Right lobe of liver (tissue), 6 donors: ENCODE measurements at regions not wholly inside any gene's neighbourhood (a gene's known extent, or its start where the extent isn't known, plus 50 kb on each side); places are given as distances from the start of the nearest gene placed in this dataset.
A peak's percentile ranks its signal among the peaks of the same experiment; 100 is the strongest.

Experiments
- ATAC-seq, 4 donors: fragments of 200-7000 bp; cut with Tn5 transposase; one replicate each; pipeline ENCODE4 v1.9.1; 2020; ENCODE audit warnings: mild to moderate bottlenecking in 4 of 4, moderate library complexity in 4 of 4
- DNase-seq, 3 donors: peaks; one replicate each; pipeline ENCODE4 v3.0.0-alpha.2; 2020
- H3K27ac ChIP-seq, 3 donors: fragments of 200-600 bp; one replicate each; pipeline ENCODE4 v1.8.0; 2022
- H3K27me3 ChIP-seq, 2 donors: fragments of 200-600 bp; one replicate each; pipeline ENCODE4 v1.8.0; 2022
- H3K36me3 ChIP-seq, 4 donors: fragments of 200-600 bp; sonication (generic) in 1 of 4; one replicate each; pipeline versions ENCODE4 v1.5.1 to v1.8.0; 2017 to 2022; ENCODE audit warnings: control low read depth in 1 of 4
- H3K4me1 ChIP-seq, 4 donors: fragments of 200-600 bp; sonication (generic) in 1 of 4; one replicate each; pipeline versions ENCODE4 v1.5.1 to v1.8.0; 2017 to 2022; ENCODE audit warnings: control low read depth in 1 of 4
- H3K4me3 ChIP-seq, 3 donors: fragments of 200-600 bp; one replicate each; pipeline ENCODE4 v1.8.0; 2022
- H3K9me3 ChIP-seq, 4 donors: fragments of 200-600 bp; sonication (generic) in 1 of 4; one replicate each; pipeline versions ENCODE4 v1.5.1 to v1.8.0; 2017 to 2022; ENCODE audit warnings: control low read depth in 1 of 4
- POLR2A ChIP-seq: fragments of 450-650 bp; IDR thresholded peaks from one replicate; pipeline ENCODE4 v1.6.1; 2017; ENCODE audit warnings: antibody characterized with exemption, mild to moderate bottlenecking
- WGBS: methylation state at CpG from one replicate; pipeline ENCODE4 v1.1.6; 2018; ENCODE audit warnings: low coverage, low lambda C conversion rate; ENCODE audit not compliant: insufficient coverage; ENCODE audit errors: missing lambda C conversion rate; 5-methylcytosine and 5-hydroxymethylcytosine counted together
- intact Hi-C, 2 donors: fragments of 100-400 bp; cut with DNase I; formaldehyde crosslinking; loops; one replicate each; pipeline versions ENCODE4 v1.11.2 to v1.14.1; 2022
- TF ChIP-seq, protein P1 (sequence below), 4 donors: fragments of 200-600 bp in 3 of 4; fragments of 450-650 bp in 1 of 4; IDR thresholded peaks; one replicate each; pipeline versions ENCODE4 v1.5.1 to v1.8.0; 2016 to 2022; ENCODE audit warnings: antibody characterized with exemption in 4 of 4, mild to moderate bottlenecking in 2 of 4
- donor health status: DM: no; HTN: yes; CAD: no.
- donor health status: DM: no; HTN: no; CAD: no.
- donor health status: DM: no; HTN: no; CAD: no.
- donor health status: DM: no; HTN: yes; CAD: no.
- donor health status: DM: no; HTN: yes; CAD: no.

DNA sequence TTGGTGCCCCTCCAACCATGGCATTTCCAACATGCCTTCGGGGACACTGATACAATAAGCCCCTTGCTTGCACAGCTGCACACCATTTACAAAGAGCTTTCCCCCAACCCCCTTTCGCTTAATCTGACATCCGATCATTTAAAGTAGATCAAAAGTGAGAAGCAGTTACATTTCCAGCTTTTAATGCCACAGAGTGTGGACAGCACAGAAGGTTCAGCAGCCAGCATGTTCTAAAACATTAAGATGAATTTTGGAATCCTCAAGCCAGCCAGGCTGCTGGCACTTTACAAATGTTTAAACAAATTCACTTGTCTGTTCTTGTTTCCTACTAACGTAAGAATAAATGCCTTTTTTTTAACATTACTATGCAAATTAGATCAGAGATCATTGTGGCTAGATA is 284.4 kb upstream of the LDB2 start:
- H3K9me3 ChIP-seq = no peaks in the 10 kb centered on the region
- intact Hi-C loops = no loop called here
- H3K36me3 ChIP-seq = no peaks in the 10 kb centered on the region
- TF ChIP-seq POLR2A = no peak
- TF ChIP-seq, protein P1, sequence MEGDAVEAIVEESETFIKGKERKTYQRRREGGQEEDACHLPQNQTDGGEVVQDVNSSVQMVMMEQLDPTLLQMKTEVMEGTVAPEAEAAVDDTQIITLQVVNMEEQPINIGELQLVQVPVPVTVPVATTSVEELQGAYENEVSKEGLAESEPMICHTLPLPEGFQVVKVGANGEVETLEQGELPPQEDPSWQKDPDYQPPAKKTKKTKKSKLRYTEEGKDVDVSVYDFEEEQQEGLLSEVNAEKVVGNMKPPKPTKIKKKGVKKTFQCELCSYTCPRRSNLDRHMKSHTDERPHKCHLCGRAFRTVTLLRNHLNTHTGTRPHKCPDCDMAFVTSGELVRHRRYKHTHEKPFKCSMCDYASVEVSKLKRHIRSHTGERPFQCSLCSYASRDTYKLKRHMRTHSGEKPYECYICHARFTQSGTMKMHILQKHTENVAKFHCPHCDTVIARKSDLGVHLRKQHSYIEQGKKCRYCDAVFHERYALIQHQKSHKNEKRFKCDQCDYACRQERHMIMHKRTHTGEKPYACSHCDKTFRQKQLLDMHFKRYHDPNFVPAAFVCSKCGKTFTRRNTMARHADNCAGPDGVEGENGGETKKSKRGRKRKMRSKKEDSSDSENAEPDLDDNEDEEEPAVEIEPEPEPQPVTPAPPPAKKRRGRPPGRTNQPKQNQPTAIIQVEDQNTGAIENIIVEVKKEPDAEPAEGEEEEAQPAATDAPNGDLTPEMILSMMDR (IDR thresholded peaks at IDR 0.05) = no peak
- no peaks in the 10 kb centered on the region for H3K27me3 ChIP-seq
- WGBS = 60% methylated on average over 4 of the region's 4 CpGs
- no peak overlapping the region for H3K27ac ChIP-seq
- DNase-seq (no peak), ATAC-seq (no peak)
- no peaks in the 10 kb centered on the region for H3K4me1 ChIP-seq
- H3K4me3 ChIP-seq = no peak overlapping the region

DNA sequence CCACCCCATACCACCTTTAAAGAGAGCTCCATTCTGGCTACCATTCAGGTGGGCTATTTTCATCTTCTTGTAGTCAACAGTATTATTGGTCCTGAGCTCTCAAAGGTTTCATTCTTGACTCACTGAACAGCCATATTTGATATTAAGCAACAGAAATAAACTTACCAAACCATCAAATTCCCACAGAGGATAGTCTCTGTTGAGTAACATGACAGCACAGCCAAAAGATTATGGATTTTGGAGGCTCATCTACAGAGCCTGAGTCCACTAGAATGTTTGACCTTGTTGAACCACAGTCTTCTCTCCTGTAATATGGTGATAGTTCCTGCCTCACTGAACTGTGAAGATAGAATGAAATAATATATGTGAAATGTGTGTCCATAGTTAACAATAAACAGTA is 276.3 kb upstream of the LDB2 start:
- no peaks in the 10 kb centered on the region for H3K4me1 ChIP-seq
- H3K27ac ChIP-seq = no peak overlapping the region
- ATAC-seq (peak; percentile 65 to 93 (median 86)), DNase-seq (no peak)
- H3K4me3 ChIP-seq = no peak overlapping the region
- H3K27me3 ChIP-seq = no peaks in the 10 kb centered on the region
- no peak for TF ChIP-seq POLR2A
- no peaks in the 10 kb centered on the region for H3K36me3 ChIP-seq
- H3K9me3 ChIP-seq = no peaks in the 10 kb centered on the region
- intact Hi-C loops = no loop called here

DNA sequence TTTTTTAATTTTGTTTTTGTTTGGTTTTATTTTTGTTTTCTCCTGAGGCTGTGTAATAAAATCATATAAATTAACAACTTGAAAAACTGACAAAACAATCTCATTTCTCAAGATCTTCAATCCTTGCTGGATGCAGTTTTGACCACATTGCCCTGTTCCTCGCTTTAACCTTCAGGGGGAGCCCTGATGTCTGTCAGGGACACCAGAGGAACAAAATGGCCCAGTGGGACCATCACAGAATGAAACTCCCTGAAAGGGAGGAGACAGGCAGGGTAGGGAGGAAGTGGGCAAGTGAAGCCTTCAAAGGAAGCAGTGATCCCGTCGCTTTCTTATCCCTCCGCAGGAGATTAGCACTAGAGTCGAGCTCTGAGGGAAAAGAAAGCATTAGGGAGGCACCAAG is 274.9 kb upstream of the LDB2 start:
- H3K36me3 ChIP-seq = no peaks in the 10 kb centered on the region

DNA sequence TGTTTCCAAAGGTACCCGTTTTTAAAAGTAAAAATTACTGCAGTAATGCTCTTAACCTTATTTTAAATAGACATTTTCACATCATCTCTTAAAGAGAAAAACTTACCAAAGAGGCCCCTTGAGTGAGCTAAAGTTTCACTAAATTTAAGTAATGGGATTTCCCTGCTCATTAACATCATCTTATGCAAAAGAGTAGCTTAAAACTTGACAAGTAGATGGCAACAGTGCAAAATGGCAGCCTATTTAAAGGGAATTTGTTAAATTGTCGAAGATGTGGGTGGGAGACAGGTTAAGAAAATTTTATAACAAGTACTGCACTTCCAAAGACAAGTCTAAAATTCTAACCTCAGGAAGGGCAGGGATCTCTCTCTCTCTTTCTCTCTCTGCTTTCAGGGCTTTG is 271.7 kb upstream of the LDB2 start:
- DNase-seq = no peak
- Histone ChIP-seq H3K4me3 (no peak overlapping the region), H3K4me1 (no peaks in the 10 kb centered on the region), H3K27me3 (no peaks in the 10 kb centered on the region), H3K27ac (no peak overlapping the region), H3K36me3 (no peaks in the 10 kb centered on the region), H3K9me3 (no peaks in the 10 kb centered on the region)
- ATAC-seq = no peak
- WGBS = 53% methylated on average over 2 of the region's 2 CpGs
- intact Hi-C loops = no loop called here
- no peak for TF ChIP-seq POLR2A
- TF ChIP-seq, protein P1 (IDR thresholded peaks at IDR 0.05) = no peak

More for the DNA sequence above, 274.9 kb upstream of the LDB2 start:
- Histone ChIP-seq H3K27me3 (no peaks in the 10 kb centered on the region), H3K4me1 (no peaks in the 10 kb centered on the region), H3K4me3 (no peak overlapping the region), H3K9me3 (no peaks in the 10 kb centered on the region), H3K27ac (no peak overlapping the region)
- intact Hi-C loops = no loop called here
- WGBS = 33% methylated on average over 5 of the region's 5 CpGs
- no peak for TF ChIP-seq POLR2A
- TF ChIP-seq, protein P1 (IDR thresholded peaks at IDR 0.05) = peak in 3 of 4 donors; percentile 11 to 40 (median 27)
- no peak for DNase-seq
- peak in 2 of 4 donors; percentile 33 to 36 for ATAC-seq

DNA sequence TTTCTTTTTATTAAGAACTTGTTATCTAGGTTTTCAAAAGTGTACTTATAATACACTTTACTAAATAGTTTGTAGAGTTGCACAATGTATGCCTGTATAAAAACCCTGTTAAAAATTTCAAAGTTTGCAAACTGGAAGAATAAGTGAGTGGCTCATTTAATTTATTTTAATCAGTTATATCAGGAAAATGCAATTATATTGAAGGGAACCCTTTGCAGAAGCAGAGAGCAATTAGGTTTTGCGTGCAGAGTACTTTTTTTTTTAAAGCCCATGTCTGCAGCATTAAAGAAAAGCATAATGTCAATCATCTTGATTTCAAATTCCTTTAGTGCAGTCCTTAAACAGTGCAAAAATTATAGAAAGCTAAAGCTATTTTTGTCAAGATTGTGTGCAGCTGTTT is 271.3 kb upstream of the LDB2 start:
- Histone ChIP-seq H3K4me3 (no peak overlapping the region), H3K4me1 (no peaks in the 10 kb centered on the region), H3K36me3 (no peaks in the 10 kb centered on the region), H3K9me3 (no peaks in the 10 kb centered on the region), H3K27ac (no peak overlapping the region), H3K27me3 (no peaks in the 10 kb centered on the region)
- no peak for ATAC-seq
- intact Hi-C loops = no loop called here
- WGBS = 76% methylated on average over 1 of the region's 1 CpG
- no peak for TF ChIP-seq POLR2A
- TF ChIP-seq, protein P1 (IDR thresholded peaks at IDR 0.05) = no peak
- DNase-seq = no peak
